ENCODE measurements at regions not wholly inside any gene's neighbourhood (a gene's known extent, or its start where the extent isn't known, plus 50 kb on each side); places are given as distances from the start of the nearest gene placed in this dataset.

GRCh38 chr10:124143721-124144120 is 50.3 kb upstream of the CHST15 start:
- no peak overlapping the region for H3K27ac ChIP-seq (ENCODE audit: low read depth, low read length)
- CTCF ChIA-PET, result no interaction called here
- no peaks in the 10 kb centered on the region for H3K9me3 ChIP-seq (ENCODE audit: control insufficient read depth, insufficient read depth, low read length)
- H3K27me3 ChIP-seq (ENCODE audit: control insufficient read depth, insufficient read depth, low read length), result no peaks in the 10 kb centered on the region
- no peak for TF ChIP-seq CTCF (IDR thresholded peaks at IDR 0.05; ENCODE audit: low read depth, low read length)
- no peak overlapping the region for H3K4me3 ChIP-seq (ENCODE audit: low read depth, low read length)
- DNase-seq (ENCODE audit: low read depth, low spot score), result no peak
- POLR2A ChIA-PET, result no interaction called here
